ENCODE measurements at regions not wholly inside any gene's neighbourhood (a gene's known extent, or its start where the extent isn't known, plus 50 kb on each side); places are given as distances from the start of the nearest gene placed in this dataset.

GRCh38 chr22:48186146-48186790, 1423.8 kb downstream of the TBC1D22A start:
- H3K79me2 ChIP-seq (ENCODE audit: insufficient read depth, low read length) = no peaks in the 10 kb centered on the region
- peaks cover 5% of the 10 kb centered on the region; the same call in 1 of the 2 replicates for H3K9me3 ChIP-seq (ENCODE audit: low read length)
- ChIA-PET CTCF (ENCODE audit: low intra/inter-chr PET ratio, low total read pairs) (no interaction called here), POLR2A (interaction anchor here (0.6 kb wide), 1 partner anchor 19 kb away, joined by 3 read pairs; no protein-coding TSS in a partner anchor)
- no peaks in the 10 kb centered on the region for H3K36me3 ChIP-seq (replicated peaks in 1 of 2; ENCODE audit: control insufficient read depth in 1 of 2, insufficient read depth in 2 of 2, low read length in 2 of 2)
- H3K9ac ChIP-seq (ENCODE audit: insufficient read depth, low read depth, low read length) = no peak overlapping the region
- WGBS (ENCODE audit: low lambda C conversion rate) = 32% methylated on average over 10 of the region's 10 CpGs
- in situ Hi-C loops (cut with HindIII; ENCODE audit: extremely low pct_ligation_motif_present, low pct_unique_long_range_greater_than_20kb) (no loop called here), intact Hi-C loops (cut with micrococcal nuclease; ENCODE audit: unreplicated experiment) (no loop called here)
- DNase-seq (ENCODE audit: low spot score) = no peak
- no peak for TF ChIP-seq ZNF10 (CRISPR knock-in tag; IDR thresholded peaks at IDR 0.05; ENCODE audit: borderline replicate concordance, low read depth)
- no peak for TF ChIP-seq PAWR (CRISPR knock-in tag; IDR thresholded peaks at IDR 0.05; ENCODE audit: borderline replicate concordance)
- no peak for TF ChIP-seq HOXD1 (CRISPR knock-in tag; IDR thresholded peaks at IDR 0.05)
- no peak for TF ChIP-seq ETV5 (CRISPR knock-in tag; IDR thresholded peaks at IDR 0.05; ENCODE audit: borderline replicate concordance)
- TF ChIP-seq MXD4 (CRISPR knock-in tag; IDR thresholded peaks at IDR 0.05) = no peak
- no peak for TF ChIP-seq ZNF263 (CRISPR knock-in tag; IDR thresholded peaks at IDR 0.05)
- TF ChIP-seq FOXM1 (CRISPR knock-in tag; IDR thresholded peaks at IDR 0.05) = no peak
- no peak for TF ChIP-seq SP4 (CRISPR knock-in tag; IDR thresholded peaks at IDR 0.05)
- TF ChIP-seq ZNF589 (CRISPR knock-in tag; conservative IDR thresholded peaks at IDR 0.05) = no peak
- H2AFZ ChIP-seq (ENCODE audit: low read length) = no peak overlapping the region
- BruUV-seq (replicated peaks) = no TSS peak
- FAIRE-seq = no peak
- no peak for ATAC-seq
- H3K4me3 ChIP-seq (replicated peaks in 1 of 3; ENCODE audit: insufficient read depth in 1 of 3, low read depth in 2 of 3, low read length in 3 of 3) = no peak overlapping the region
- no peaks in the 10 kb centered on the region for H4K20me1 ChIP-seq (ENCODE audit: insufficient read depth, low read length)
- no peak overlapping the region for H3K27ac ChIP-seq (ENCODE audit: extremely low read length, insufficient read depth, low read length)
- peaks cover 3 to 5% of the 10 kb centered on the region in 2 experiments; a peak in 4 of 5 replicates for H3K27me3 ChIP-seq (ENCODE audit: control insufficient read depth in 1 of 2, insufficient read depth in 2 of 2, low read length in 2 of 2)
- H3K4me2 ChIP-seq (ENCODE audit: low read depth, low read length) = no peak overlapping the region
- no peaks in the 10 kb centered on the region for H3K4me1 ChIP-seq (ENCODE audit: insufficient read depth, low read length)

Data from HepG2 (cell line).